GM21723 (cell line): ENCODE measurements at regions not wholly inside any gene's neighbourhood (a gene's known extent, or its start where the extent isn't known, plus 50 kb on each side); places are given as distances from the start of the nearest gene placed in this dataset.

Experiments used
- ATAC-seq: cut with Tn5 transposase; IDR thresholded peaks from one replicate; pipeline ENCODE4 v1.9.1; 2021; ENCODE audit warnings: mild to moderate bottlenecking, moderate library complexity; ENCODE audit not compliant: unreplicated experiment

- ATAC-seq, result no peak
These were observed 295.4 kb upstream of the CRIM1 start for GRCh38 chr2:36060133-36060532.

GRCh38 chr2:36059691-36060090 is 295.9 kb upstream of the CRIM1 start:
- peak; percentile 100 for ATAC-seq

- ATAC-seq, result no peak
These were observed 296.6 kb upstream of the CRIM1 start for GRCh38 chr2:36058953-36059352.

- no peak for ATAC-seq
These were observed 297.5 kb upstream of the CRIM1 start for GRCh38 chr2:36058076-36058475.

- no peak for ATAC-seq
These were observed 302.8 kb upstream of the CRIM1 start for GRCh38 chr2:36052819-36053218.

- ATAC-seq, result no peak
These were observed 311.2 kb upstream of the CRIM1 start for GRCh38 chr2:36044411-36044810.

GRCh38 chr2:36035137-36035536 is 320.4 kb upstream of the CRIM1 start:
- no peak for ATAC-seq

GRCh38 chr2:36032046-36032445 is 323.5 kb upstream of the CRIM1 start:
- ATAC-seq, result no peak

GRCh38 chr2:36031471-36031870 is 324.1 kb upstream of the CRIM1 start:
- ATAC-seq, result no peak

- ATAC-seq, result no peak
These were observed 328.0 kb upstream of the CRIM1 start for GRCh38 chr2:36027616-36028015.

- ATAC-seq, result no peak
These were observed 342.5 kb upstream of the CRIM1 start for GRCh38 chr2:36013064-36013463.

- ATAC-seq, result no peak
These were observed 349.1 kb upstream of the CRIM1 start for GRCh38 chr2:36006444-36006843.

- ATAC-seq, result no peak
These were observed 352.6 kb upstream of the CRIM1 start for GRCh38 chr2:36002941-36003340.

GRCh38 chr2:35997488-35997887 is 358.1 kb upstream of the CRIM1 start:
- ATAC-seq, result no peak

GRCh38 chr2:35989503-35989902 is 366.1 kb upstream of the CRIM1 start:
- no peak for ATAC-seq

GRCh38 chr2:35989040-35989439 is 366.5 kb upstream of the CRIM1 start:
- ATAC-seq, result no peak

- no peak for ATAC-seq
These were observed 368.7 kb upstream of the CRIM1 start for GRCh38 chr2:35986871-35987270.

- peak; percentile 99 for ATAC-seq
These were observed 377.4 kb upstream of the CRIM1 start for GRCh38 chr2:35978218-35978617.

- no peak for ATAC-seq
These were observed 379.0 kb upstream of the CRIM1 start for GRCh38 chr2:35976611-35977010.

GRCh38 chr2:35973737-35974132 is 381.8 kb upstream of the CRIM1 start:
- ATAC-seq, result no peak

- ATAC-seq, result peak; percentile 79
These were observed 382.3 kb upstream of the CRIM1 start for GRCh38 chr2:35973132-35973736.

- ATAC-seq, result no peak
These were observed 391.8 kb upstream of the CRIM1 start for GRCh38 chr2:35963824-35964223.

- no peak for ATAC-seq
These were observed 392.2 kb upstream of the CRIM1 start for GRCh38 chr2:35963357-35963756.
